Smooth muscle cell (in vitro differentiated cells): ENCODE measurements at regions not wholly inside any gene's neighbourhood (a gene's known extent, or its start where the extent isn't known, plus 50 kb on each side); places are given as distances from the start of the nearest gene placed in this dataset.

ENCODE experiments used
- DNase-seq: peaks from one replicate; lab custom pipeline; 2025; ENCODE audit not compliant: unreplicated experiment; lab: John Stamatoyannopoulos, UW
- H2AFZ ChIP-seq: fragments of 200-600 bp; sonication (generic); 2 replicates; pipeline ENCODE4 v1.6.0; 2016; ENCODE audit warnings: antibody characterized with exemption, low read depth, mild to moderate bottlenecking
- H3F3A ChIP-seq: fragments of 200-600 bp; sonication (generic); 2 replicates; pipeline ENCODE4 v1.6.0; 2017; ENCODE audit warnings: antibody characterized with exemption, low read depth
- H3K27ac ChIP-seq: fragments of 200-600 bp; sonication (generic); 2 replicates; pipeline ENCODE4 v1.5.1; 2016; ENCODE audit warnings: low read depth, mild to moderate bottlenecking
- H3K27me3 ChIP-seq: fragments of 200-600 bp; sonication (generic); 2 replicates; pipeline ENCODE4 v1.6.1; 2016; ENCODE audit warnings: low read depth, mild to moderate bottlenecking
- H3K36me3 ChIP-seq: fragments of 200-600 bp; sonication (generic); 2 replicates; pipeline ENCODE4 v1.5.1; 2016; ENCODE audit warnings: low read depth
- H3K4me1 ChIP-seq: fragments of 200-600 bp; sonication (generic); 2 replicates; pipeline ENCODE4 v1.5.1; 2016; ENCODE audit warnings: low read depth
- H3K4me2 ChIP-seq: fragments of 200-600 bp; sonication (generic); 2 replicates; pipeline ENCODE4 v1.6.0; 2016; ENCODE audit warnings: mild to moderate bottlenecking
- H3K4me3 ChIP-seq: fragments of 200-600 bp; sonication (generic); 2 replicates; pipeline ENCODE4 v1.5.1; 2016; ENCODE audit warnings: mild to moderate bottlenecking
- H3K79me2 ChIP-seq: fragments of 200-600 bp; sonication (generic); 2 replicates; pipeline ENCODE4 v1.6.0; 2016; ENCODE audit warnings: low read depth, mild to moderate bottlenecking
- H3K9ac ChIP-seq: fragments of 200-600 bp; sonication (generic); 2 replicates; pipeline ENCODE4 v1.6.0; 2016; ENCODE audit warnings: low read depth
- H3K9me3 ChIP-seq: fragments of 200-600 bp; sonication (generic); replicated peaks from 2 replicates; pipeline ENCODE4 v1.5.1; 2016; ENCODE audit warnings: low read depth
- H4K20me1 ChIP-seq: fragments of 200-600 bp; sonication (generic); 2 replicates; pipeline ENCODE4 v1.6.0; 2016; ENCODE audit warnings: low read depth
- CTCF ChIP-seq: fragments of 200-600 bp; sonication (generic); IDR thresholded peaks from 2 replicates; pipeline ENCODE4 v1.5.1; 2017; ENCODE audit warnings: borderline replicate concordance, mild to moderate bottlenecking, antibody characterized with exemption; ENCODE audit not compliant: insufficient read depth, poor library complexity, severe bottlenecking
- WGBS: methylation state at CpG from one replicate; pipeline ENCODE4 v1.1.7; 2016; ENCODE audit warnings: low lambda C conversion rate; 5-methylcytosine and 5-hydroxymethylcytosine counted together

DNA sequence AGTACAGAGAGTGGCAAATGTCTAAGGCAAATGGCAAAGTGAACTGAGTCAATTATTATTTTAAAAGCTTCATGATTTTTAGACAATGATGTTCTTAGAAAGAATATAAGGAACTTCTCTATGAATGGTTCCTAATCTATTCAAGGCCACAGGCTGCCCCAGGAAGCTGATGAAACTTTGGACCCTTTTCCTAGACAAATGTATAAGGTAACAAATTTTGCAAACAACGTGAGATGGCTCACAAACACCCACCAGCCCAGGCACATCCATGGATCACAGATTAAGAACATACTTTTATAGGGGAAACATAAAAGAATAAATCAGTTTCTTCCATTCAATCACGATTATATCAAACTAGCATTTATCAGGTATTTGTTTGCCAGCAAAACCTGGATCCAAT, 659.0 kb downstream of the IRS1 start:
- Histone ChIP-seq H2AFZ (no peak overlapping the region), H3K9ac (no peak overlapping the region), H3K4me2 (no peak overlapping the region), H4K20me1 (no peaks in the 10 kb centered on the region), H3K27ac (no peak overlapping the region), H3K4me3 (no peak overlapping the region), H3K4me1 (no peaks in the 10 kb centered on the region), H3K79me2 (no peaks in the 10 kb centered on the region), H3K36me3 (no peaks in the 10 kb centered on the region), H3F3A (no peaks in the 10 kb centered on the region), H3K27me3 (no peaks in the 10 kb centered on the region), H3K9me3 (no peaks in the 10 kb centered on the region)
- TF ChIP-seq CTCF, result no peak
- WGBS, result 82% methylated on average over 2 of the region's 2 CpGs
- DNase-seq, result no peak

- Histone ChIP-seq H3F3A (no peaks in the 10 kb centered on the region), H3K79me2 (no peaks in the 10 kb centered on the region), H3K9me3 (no peaks in the 10 kb centered on the region), H3K27ac (no peak overlapping the region), H3K4me1 (no peaks in the 10 kb centered on the region), H3K9ac (no peak overlapping the region), H3K4me2 (no peak overlapping the region), H3K4me3 (no peak overlapping the region), H2AFZ (no peak overlapping the region), H4K20me1 (no peaks in the 10 kb centered on the region), H3K36me3 (no peaks in the 10 kb centered on the region), H3K27me3 (no peaks in the 10 kb centered on the region)
- no peak for TF ChIP-seq CTCF
- no peak for DNase-seq
These were observed 659.9 kb downstream of the IRS1 start for GRCh38 chr2:226139759-226140158.

- Histone ChIP-seq H3K36me3 (no peaks in the 10 kb centered on the region), H3K9ac (no peak overlapping the region), H3K9me3 (no peaks in the 10 kb centered on the region), H3K27ac (peak overlapping the region; percentile 57), H3K4me1 (no peaks in the 10 kb centered on the region), H3K27me3 (no peaks in the 10 kb centered on the region), H3K79me2 (no peaks in the 10 kb centered on the region), H3K4me2 (peak overlapping the region; percentile 48), H3F3A (no peaks in the 10 kb centered on the region), H3K4me3 (no peak overlapping the region), H4K20me1 (no peaks in the 10 kb centered on the region), H2AFZ (no peak overlapping the region)
- no peak for TF ChIP-seq CTCF
- no peak for DNase-seq
- 52% methylated on average over 4 of the region's 4 CpGs for WGBS
These were observed 662.3 kb downstream of the IRS1 start for GRCh38 chr2:226137201-226137811.

DNA sequence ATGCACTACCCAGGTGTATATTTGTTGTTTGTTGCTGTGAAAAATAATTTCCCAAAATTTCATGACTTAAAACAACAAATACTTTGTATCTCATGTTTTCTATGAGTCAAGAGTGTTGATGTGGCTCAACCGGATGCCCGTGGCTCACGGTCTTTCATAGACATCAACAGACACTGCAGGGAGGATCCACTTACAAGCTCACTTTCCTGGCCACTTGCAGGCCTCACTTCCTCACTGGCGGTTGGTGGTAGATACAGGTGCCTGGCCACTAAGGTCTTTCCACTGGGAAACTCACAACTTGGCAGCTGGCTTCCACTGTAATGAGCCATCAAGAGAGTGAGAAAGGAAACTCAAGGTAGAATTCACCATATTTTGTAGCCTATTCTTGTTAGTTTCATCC, 662.9 kb downstream of the IRS1 start:
- H3K4me3 ChIP-seq, result no peak overlapping the region
- no peak overlapping the region for H3K9ac ChIP-seq
- WGBS, result 84% methylated on average over 4 of the region's 4 CpGs
- no peaks in the 10 kb centered on the region for H3K79me2 ChIP-seq
- no peak for TF ChIP-seq CTCF
- no peaks in the 10 kb centered on the region for H3K27me3 ChIP-seq
- no peak overlapping the region for H3K4me2 ChIP-seq
- H2AFZ ChIP-seq, result no peak overlapping the region
- no peaks in the 10 kb centered on the region for H3K9me3 ChIP-seq
- DNase-seq, result no peak
- peaks cover 4% of the 10 kb centered on the region for H3K4me1 ChIP-seq
- H3F3A ChIP-seq, result no peaks in the 10 kb centered on the region
- H4K20me1 ChIP-seq, result no peaks in the 10 kb centered on the region
- no peaks in the 10 kb centered on the region for H3K36me3 ChIP-seq
- peak overlapping the region; percentile 57 for H3K27ac ChIP-seq
